Right lobe of liver (tissue), 6 donors: ENCODE measurements at regions not wholly inside any gene's neighbourhood (a gene's known extent, or its start where the extent isn't known, plus 50 kb on each side); places are given as distances from the start of the nearest gene placed in this dataset.

Source experiments
- ATAC-seq, 4 donors: fragments of 200-7000 bp; cut with Tn5 transposase; one replicate each; pipeline ENCODE4 v1.9.1; 2020; ENCODE audit warnings: mild to moderate bottlenecking in 4 of 4, moderate library complexity in 4 of 4
- DNase-seq, 3 donors: peaks; one replicate each; pipeline ENCODE4 v3.0.0-alpha.2; 2020
- H3K27ac ChIP-seq, 3 donors: fragments of 200-600 bp; one replicate each; pipeline ENCODE4 v1.8.0; 2022
- H3K27me3 ChIP-seq, 2 donors: fragments of 200-600 bp; one replicate each; pipeline ENCODE4 v1.8.0; 2022
- H3K36me3 ChIP-seq, 4 donors: fragments of 200-600 bp; sonication (generic) in 1 of 4; one replicate each; pipeline versions ENCODE4 v1.5.1 to v1.8.0; 2017 to 2022; ENCODE audit warnings: control low read depth in 1 of 4
- H3K4me1 ChIP-seq, 4 donors: fragments of 200-600 bp; sonication (generic) in 1 of 4; one replicate each; pipeline versions ENCODE4 v1.5.1 to v1.8.0; 2017 to 2022; ENCODE audit warnings: control low read depth in 1 of 4
- H3K4me3 ChIP-seq, 3 donors: fragments of 200-600 bp; one replicate each; pipeline ENCODE4 v1.8.0; 2022
- H3K9me3 ChIP-seq, 4 donors: fragments of 200-600 bp; sonication (generic) in 1 of 4; one replicate each; pipeline versions ENCODE4 v1.5.1 to v1.8.0; 2017 to 2022; ENCODE audit warnings: control low read depth in 1 of 4
- CTCF ChIP-seq, 4 donors: fragments of 200-600 bp in 3 of 4; fragments of 450-650 bp in 1 of 4; IDR thresholded peaks; one replicate each; pipeline versions ENCODE4 v1.5.1 to v1.8.0; 2016 to 2022; ENCODE audit warnings: antibody characterized with exemption in 4 of 4, mild to moderate bottlenecking in 2 of 4
- POLR2A ChIP-seq: fragments of 450-650 bp; IDR thresholded peaks from one replicate; pipeline ENCODE4 v1.6.1; 2017; ENCODE audit warnings: antibody characterized with exemption, mild to moderate bottlenecking
- WGBS: methylation state at CpG from one replicate; pipeline ENCODE4 v1.1.6; 2018; ENCODE audit warnings: low coverage, low lambda C conversion rate; ENCODE audit not compliant: insufficient coverage; ENCODE audit errors: missing lambda C conversion rate; 5-methylcytosine and 5-hydroxymethylcytosine counted together
- intact Hi-C, 2 donors: fragments of 100-400 bp; cut with DNase I; formaldehyde crosslinking; loops; one replicate each; pipeline versions ENCODE4 v1.11.2 to v1.14.1; 2022
- donor health status: DM: no; HTN: yes; CAD: no.
- donor health status: DM: no; HTN: no; CAD: no.
- donor health status: DM: no; HTN: no; CAD: no.
- donor health status: DM: no; HTN: yes; CAD: no.
- donor health status: DM: no; HTN: yes; CAD: no.

- H3K27me3 ChIP-seq, result no peaks in the 10 kb centered on the region
- no peak overlapping the region for H3K27ac ChIP-seq
- TF ChIP-seq CTCF (IDR thresholded peaks at IDR 0.05) (no peak), POLR2A (no peak)
- no peaks in the 10 kb centered on the region for H3K4me1 ChIP-seq
- intact Hi-C loops, result no loop called here
- no peaks in the 10 kb centered on the region for H3K9me3 ChIP-seq
- DNase-seq (no peak), ATAC-seq (no peak)
- no peak overlapping the region for H3K4me3 ChIP-seq
- no peaks in the 10 kb centered on the region for H3K36me3 ChIP-seq
- 55% methylated on average over 4 of the region's 4 CpGs for WGBS
Measured at GRCh38 chr4:27215220-27215826, 354.7 kb downstream of the STIM2 start.

- Histone ChIP-seq H3K4me1 (no peaks in the 10 kb centered on the region), H3K36me3 (no peaks in the 10 kb centered on the region), H3K9me3 (no peaks in the 10 kb centered on the region), H3K27ac (no peak overlapping the region), H3K27me3 (no peaks in the 10 kb centered on the region), H3K4me3 (no peak overlapping the region)
- WGBS, result 28% methylated on average over 2 of the region's 2 CpGs
- no peak for ATAC-seq
- no peak for DNase-seq
- TF ChIP-seq POLR2A (no peak), CTCF (IDR thresholded peaks at IDR 0.05) (no peak)
- intact Hi-C loops, result no loop called here
Measured at GRCh38 chr4:27217261-27217769, 356.7 kb downstream of the STIM2 start.

- Histone ChIP-seq H3K36me3 (no peaks in the 10 kb centered on the region), H3K4me3 (no peak overlapping the region), H3K9me3 (no peaks in the 10 kb centered on the region), H3K27ac (no peak overlapping the region), H3K27me3 (no peaks in the 10 kb centered on the region), H3K4me1 (no peaks in the 10 kb centered on the region)
- no peak for TF ChIP-seq CTCF (IDR thresholded peaks at IDR 0.05)
- no peak for TF ChIP-seq POLR2A
- intact Hi-C loops, result no loop called here
- no peak for DNase-seq
- 22% methylated on average over 2 of the region's 2 CpGs for WGBS
- ATAC-seq, result no peak
Measured at GRCh38 chr4:27218013-27218412, 357.4 kb downstream of the STIM2 start.

GRCh38 chr4:27223326-27223725 is 362.7 kb downstream of the STIM2 start:
- ATAC-seq, result no peak
- intact Hi-C loops, result no loop called here
- Histone ChIP-seq H3K4me1 (no peaks in the 10 kb centered on the region), H3K36me3 (no peaks in the 10 kb centered on the region), H3K9me3 (no peaks in the 10 kb centered on the region), H3K4me3 (no peak overlapping the region), H3K27ac (no peak overlapping the region), H3K27me3 (no peaks in the 10 kb centered on the region)
- 57% methylated on average over 2 of the region's 2 CpGs for WGBS
- TF ChIP-seq CTCF (IDR thresholded peaks at IDR 0.05) (no peak), POLR2A (no peak)
- DNase-seq, result no peak
